Hippocampal formation (tissue), 2 donors: ENCODE measurements at regions not wholly inside any gene's neighbourhood (a gene's known extent, or its start where the extent isn't known, plus 50 kb on each side); places are given as distances from the start of the nearest gene placed in this dataset.

Experiments
- DNase-seq, 2 donors: peaks; one replicate each; lab custom pipeline; 2025; lab: John Stamatoyannopoulos, UW

DNA sequence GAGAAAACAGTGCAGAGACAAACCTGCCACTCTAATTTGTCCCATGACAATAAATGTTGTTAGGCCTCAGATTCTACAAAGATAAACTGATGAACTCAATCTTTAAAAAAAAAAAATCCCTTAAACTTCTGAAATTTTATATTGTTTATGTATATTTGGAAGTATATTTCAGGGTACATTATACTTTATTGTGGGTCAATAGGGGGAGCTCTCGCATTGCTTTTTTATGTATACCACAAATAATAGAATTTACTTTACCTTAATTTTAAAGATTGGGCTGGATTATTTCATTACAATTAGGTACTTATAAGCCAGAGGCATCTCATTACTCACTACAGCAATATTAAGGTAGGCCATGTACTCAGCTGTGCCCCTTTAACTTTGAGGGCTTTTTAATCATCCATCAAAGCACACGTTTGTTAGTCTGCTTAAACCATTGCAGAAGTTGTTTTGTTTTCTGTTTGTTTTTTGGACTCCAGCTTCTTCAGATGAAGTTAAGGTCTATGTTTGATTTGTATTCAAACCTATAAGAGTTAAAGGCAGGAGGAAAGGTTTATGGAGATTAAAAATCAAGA is 56.3 kb upstream of the EYA4 start:
- peak in 1 of 2 donors; percentile 57 for DNase-seq

DNA sequence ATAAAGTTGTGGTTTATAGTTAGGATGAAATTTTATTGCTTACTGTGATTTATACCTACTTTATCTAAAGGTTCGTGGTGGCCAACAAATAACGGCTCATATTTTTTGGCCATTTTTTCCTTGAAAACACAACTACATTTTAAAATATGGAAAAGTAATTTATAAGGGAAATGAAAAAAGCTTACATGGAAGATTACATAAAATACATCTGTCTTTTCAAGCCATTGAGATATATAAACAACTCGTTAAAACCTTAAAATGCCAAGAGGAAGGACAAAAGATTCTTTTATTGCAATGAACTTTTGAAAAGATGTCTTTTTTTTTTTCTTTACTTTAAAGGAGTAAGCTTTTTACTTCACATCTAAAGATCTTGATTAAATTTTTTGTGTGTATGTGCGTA is 55.4 kb upstream of the EYA4 start:
- no peak for DNase-seq

DNA sequence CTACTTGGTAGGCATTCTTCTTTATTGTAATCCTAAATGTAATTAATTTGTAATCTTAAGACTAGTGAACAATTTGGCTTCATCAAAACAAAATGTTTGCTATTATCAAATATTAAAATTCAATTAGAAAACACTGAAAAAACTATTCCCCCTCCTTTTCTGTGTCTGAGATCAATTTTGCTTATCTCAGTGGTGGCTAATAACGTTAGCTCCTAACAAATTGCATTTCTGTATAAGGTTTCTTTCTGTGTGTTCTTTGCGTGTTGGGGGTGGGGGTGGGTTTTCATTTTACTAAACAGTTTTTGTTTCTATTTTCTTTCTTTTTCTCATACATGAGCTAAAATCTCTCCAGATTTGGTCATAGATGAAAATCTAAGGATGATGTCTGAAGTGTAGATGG is 54.0 kb upstream of the EYA4 start:
- no peak for DNase-seq

GRCh38 chr6:133187657-133188453 is 53.3 kb upstream of the EYA4 start:
- DNase-seq, result no peak

GRCh38 chr6:133190912-133191311 is 50.2 kb upstream of the EYA4 start:
- DNase-seq, result no peak

DNA sequence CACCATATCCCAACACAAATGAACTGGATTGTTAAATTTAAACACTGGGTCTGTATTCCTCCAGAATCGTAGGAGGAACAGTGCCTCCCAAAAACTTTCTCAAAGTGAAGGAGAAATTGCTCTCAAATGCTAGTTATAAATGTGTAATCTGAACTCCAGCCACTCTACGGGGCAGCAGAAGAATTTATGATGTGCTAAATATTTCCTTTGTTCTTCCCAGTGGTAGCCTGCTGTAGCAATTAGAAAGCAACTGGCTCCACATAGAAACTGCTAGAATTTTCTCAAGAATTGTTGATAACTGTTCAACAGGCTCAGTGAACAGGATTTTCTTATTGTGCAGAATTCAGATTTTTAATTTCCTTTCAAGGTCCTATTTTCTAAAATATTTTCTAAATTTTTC is 49.8 kb upstream of the EYA4 start:
- no peak for DNase-seq
